H1 (cell line): ENCODE measurements at regions not wholly inside any gene's neighbourhood (a gene's known extent, or its start where the extent isn't known, plus 50 kb on each side); places are given as distances from the start of the nearest gene placed in this dataset.

Experiments
- CTCF ChIA-PET: fragments of 300-600 bp; sonication (Branson Sonifier 250); formaldehyde crosslinking; loops from one replicate; lab custom pipeline; 2021; ENCODE audit not compliant: partially characterized antibody; lab: Charles Lee
- POLR2A ChIA-PET: fragments of 300-600 bp; sonication (Branson Sonifier 250); formaldehyde crosslinking; loops from one replicate; lab custom pipeline; 2021; ENCODE audit warnings: inconsistent platforms; ENCODE audit not compliant: partially characterized antibody; lab: Charles Lee
- DNase-seq, 2 experiments: peaks; one replicate each; pipeline versions ENCODE4 v3.0.0 to v3.0.0-alpha.2; 2010 to 2022; ENCODE audit warnings: low spot score in 2 of 2, low read depth in 1 of 2, mixed read lengths in 1 of 2
- FAIRE-seq: peaks from 2 replicates; lab custom pipeline; 2011; peaks lifted over from hg19 to GRCh38; lab: Jason Lieb, UNC
- H2AFZ ChIP-seq: 2 replicates; pipeline ENCODE4 v1.8.1; 2012; ENCODE audit warnings: low read length, inconsistent platforms
- H2AK5ac ChIP-seq: 2 replicates; pipeline ENCODE4 v1.6.1; 2013; ENCODE audit warnings: low read depth, low read length
- H2BK120ac ChIP-seq: replicated peaks from 2 replicates; pipeline ENCODE3; 2013; ENCODE audit warnings: low read depth, low read length, inconsistent platforms
- H2BK12ac ChIP-seq: 2 replicates; pipeline ENCODE4 v1.6.1; 2013; ENCODE audit warnings: low read depth, low read length
- H2BK15ac ChIP-seq: 2 replicates; pipeline ENCODE4 v1.6.1; 2013; ENCODE audit warnings: low read length
- H2BK20ac ChIP-seq: 2 replicates; pipeline ENCODE4 v1.6.1; 2013; ENCODE audit warnings: low read length
- H2BK5ac ChIP-seq: 2 replicates; pipeline ENCODE4 v1.6.1; 2013; ENCODE audit warnings: low read depth, low read length
- H3K14ac ChIP-seq: 2 replicates; pipeline ENCODE4 v1.6.1; 2013; ENCODE audit warnings: inconsistent platforms; ENCODE audit not compliant: insufficient read length
- H3K18ac ChIP-seq: 2 replicates; pipeline ENCODE4 v1.6.1; 2013; ENCODE audit warnings: low read length; ENCODE audit errors: extremely low read depth
- H3K23ac ChIP-seq: 2 replicates; pipeline ENCODE4 v1.6.1; 2013; ENCODE audit warnings: inconsistent platforms; ENCODE audit not compliant: insufficient read length
- H3K23me2 ChIP-seq: 2 replicates; pipeline ENCODE4 v1.6.1; 2013; ENCODE audit warnings: low read depth, low read length
- H3K27ac ChIP-seq: 2 replicates; pipeline ENCODE4 v1.6.1; 2011; ENCODE audit warnings: low read depth, low read length, inconsistent platforms
- H3K27me3 ChIP-seq, 4 experiments: replicated peaks in 1 of 4; 1 replicate in 1 of 4; 2 replicates in 3 of 4; pipeline versions ENCODE4 v1.6.1 to v1.8.1; 2011 to 2013; ENCODE audit warnings: low read length in 3 of 4, mild to moderate bottlenecking in 3 of 4, inconsistent platforms in 2 of 4, mixed read lengths in 2 of 4, moderate library complexity in 1 of 4; ENCODE audit not compliant: control insufficient read depth in 3 of 4, insufficient read depth in 3 of 4; ENCODE audit errors: extremely low read depth in 1 of 4
- H3K36me3 ChIP-seq, 4 experiments: 2 replicates each; pipeline versions ENCODE4 v1.6.1 to v1.8.1; 2011 to 2013; ENCODE audit warnings: mild to moderate bottlenecking in 4 of 4, low read length in 3 of 4, moderate library complexity in 2 of 4, control low read depth in 1 of 4, inconsistent platforms in 1 of 4; ENCODE audit not compliant: insufficient read depth in 4 of 4, control insufficient read depth in 2 of 4
- H3K4ac ChIP-seq: replicated peaks from 2 replicates; pipeline ENCODE3; 2013; ENCODE audit warnings: low read length, low read depth, mixed read lengths, inconsistent platforms; ENCODE audit not compliant: insufficient read length
- H3K4me1 ChIP-seq, 4 experiments: replicated peaks in 1 of 4; 1 replicate in 1 of 4; 2 replicates in 3 of 4; pipeline versions ENCODE4 v1.6.1 to v1.8.1; 2011 to 2013; ENCODE audit warnings: low read length in 3 of 4, inconsistent platforms in 2 of 4, mixed read lengths in 1 of 4; ENCODE audit not compliant: insufficient read depth in 4 of 4, control insufficient read depth in 3 of 4
- H3K4me2 ChIP-seq, 2 experiments: 2 replicates each; pipeline versions ENCODE4 v1.6.1 to v1.8.1; 2011 to 2013; ENCODE audit warnings: low read depth in 2 of 2, low read length in 2 of 2, control low read depth in 1 of 2, inconsistent platforms in 1 of 2, mild to moderate bottlenecking in 1 of 2; ENCODE audit not compliant: insufficient read depth in 1 of 2
- H3K4me3 ChIP-seq, 4 experiments: fragments of 200-600, 300-600 bp in 1 of 4; sonication (generic), shearing (Covaris generic), sonication (Bioruptor Twin) in 1 of 4; 2 replicates each; pipeline versions ENCODE4 v1.5.1 to v1.8.1; 2011 to 2016; ENCODE audit warnings: low read length in 4 of 4, low read depth in 3 of 4, control low read depth in 2 of 4, inconsistent platforms in 2 of 4, mild to moderate bottlenecking in 2 of 4, mixed read lengths in 1 of 4, moderate library complexity in 1 of 4; ENCODE audit not compliant: insufficient read depth in 2 of 4; ENCODE audit errors: extremely low read depth in 1 of 4
- H3K56ac ChIP-seq: replicated peaks from 2 replicates; pipeline ENCODE3; 2013; ENCODE audit warnings: low read depth, mild to moderate bottlenecking, mixed read lengths, low read length, inconsistent platforms; ENCODE audit not compliant: insufficient read length
- H3K79me1 ChIP-seq: 2 replicates; pipeline ENCODE4 v1.6.1; 2013; ENCODE audit warnings: low read depth, low read length, control low read depth
- H3K79me2 ChIP-seq, 2 experiments: 2 replicates each; pipeline versions ENCODE4 v1.6.1 to v1.8.1; 2012 to 2013; ENCODE audit warnings: low read length in 2 of 2, mild to moderate bottlenecking in 2 of 2, inconsistent platforms in 1 of 2; ENCODE audit not compliant: insufficient read depth in 2 of 2, control insufficient read depth in 1 of 2
- H3K9ac ChIP-seq, 4 experiments: replicated peaks in 1 of 4; 1 replicate in 1 of 4; 2 replicates in 3 of 4; pipeline versions ENCODE4 v1.6.1 to v1.8.1; 2011 to 2013; ENCODE audit warnings: low read depth in 3 of 4, low read length in 3 of 4, control low read depth in 2 of 4, mild to moderate bottlenecking in 2 of 4, moderate library complexity in 2 of 4, inconsistent platforms in 1 of 4; ENCODE audit errors: extremely low read depth in 1 of 4
- H3K9me3 ChIP-seq, 2 experiments: 2 replicates each; pipeline versions ENCODE4 v1.6.1 to v1.8.1; 2012 to 2013; ENCODE audit warnings: mild to moderate bottlenecking in 2 of 2, moderate library complexity in 2 of 2, control low read depth in 1 of 2, inconsistent platforms in 1 of 2, low read depth in 1 of 2, low read length in 1 of 2, mixed read lengths in 1 of 2; ENCODE audit not compliant: insufficient read depth in 2 of 2
- H4K20me1 ChIP-seq, 2 experiments: replicated peaks in 1 of 2; 2 replicates each; pipeline versions ENCODE3 to v1.8.1; 2011 to 2013; ENCODE audit warnings: inconsistent platforms in 2 of 2, low read length in 2 of 2, mild to moderate bottlenecking in 1 of 2; ENCODE audit not compliant: insufficient read depth in 2 of 2, control insufficient read depth in 1 of 2
- H4K5ac ChIP-seq: 2 replicates; pipeline ENCODE4 v1.6.1; 2013; ENCODE audit warnings: low read length, low read depth, mixed read lengths, inconsistent platforms; ENCODE audit not compliant: insufficient read length
- H4K8ac ChIP-seq: 2 replicates; pipeline ENCODE4 v1.8.0; 2013; ENCODE audit warnings: mild to moderate bottlenecking, moderate library complexity, low read length, inconsistent platforms; ENCODE audit not compliant: insufficient read depth; ENCODE audit errors: extremely low read depth
- H4K91ac ChIP-seq: replicated peaks from 2 replicates; pipeline ENCODE3; 2013; ENCODE audit warnings: low read length, mixed read lengths, inconsistent platforms; ENCODE audit not compliant: insufficient read length
- RXRA ChIP-seq: IDR thresholded peaks from 2 replicates; pipeline ENCODE4 v1.6.1; 2011; ENCODE audit warnings: low read depth, mild to moderate bottlenecking, low read length, moderate library complexity; ENCODE audit not compliant: insufficient read depth
- WGBS, 2 experiments: shearing (Covaris generic) in 1 of 2; methylation state at CpG; one replicate each; pipeline versions ENCODE4 v1.1.6 to v1.1.7; 2013 to 2015; ENCODE audit warnings: low lambda C conversion rate in 2 of 2, mixed read lengths in 2 of 2, inconsistent platforms in 1 of 2, low coverage in 1 of 2, missing lambda C conversion rate in 1 of 2; ENCODE audit not compliant: insufficient replicate concordance in 2 of 2, insufficient coverage in 1 of 2, insufficient read length in 1 of 2; ENCODE audit errors: extremely low coverage in 1 of 2, missing lambda C conversion rate in 1 of 2; 5-methylcytosine and 5-hydroxymethylcytosine counted together

DNA sequence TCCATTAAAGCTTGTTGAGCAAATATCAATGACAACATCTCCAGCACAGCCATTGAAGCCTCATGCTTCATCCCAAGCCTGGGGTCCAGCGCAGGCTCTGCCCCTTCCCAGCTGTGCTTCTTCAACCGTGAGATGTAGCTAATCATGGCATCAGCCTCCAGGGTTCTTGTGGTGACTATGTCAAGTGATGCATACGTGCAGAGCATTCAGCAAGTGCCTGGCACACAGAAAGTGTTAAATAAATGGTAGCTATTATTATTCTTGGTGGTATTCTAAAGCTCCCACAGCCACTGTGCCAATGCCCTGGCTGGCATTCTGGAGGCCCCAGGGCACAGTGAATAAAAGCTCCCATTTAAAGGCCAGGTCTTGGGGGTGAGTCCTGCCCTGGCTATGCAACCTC, 146.6 kb downstream of the WDR11 start:
- Histone ChIP-seq H3K27ac (no peak overlapping the region), H3K9me3 (peaks cover 3 to 5% of the 10 kb centered on the region in 2 experiments; a peak in 2 of 4 replicates), H2BK15ac (no peak overlapping the region), H3K36me3 (no peaks in the 10 kb centered on the region), H4K91ac (no peak overlapping the region), H3K4me1 (peaks cover 0 to 4% (median under 1%) of the 10 kb centered on the region in 4 experiments; a peak in 2 of 7 replicates), H4K5ac (no peak overlapping the region), H4K8ac (no peak overlapping the region), H2BK12ac (no peak overlapping the region), H2AFZ (no peak overlapping the region), H3K79me1 (no peaks in the 10 kb centered on the region), H3K23me2 (no peaks in the 10 kb centered on the region; the same call in 1 of the 2 replicates), H3K4me3 (no peak overlapping the region), H3K23ac (no peak overlapping the region), H3K27me3 (no peaks in the 10 kb centered on the region; a peak in 2 of 7 replicates), H3K9ac (no peak overlapping the region), H3K4ac (no peak overlapping the region), H3K79me2 (no peaks in the 10 kb centered on the region), H3K56ac (no peak overlapping the region), H4K20me1 (no peaks in the 10 kb centered on the region), H3K4me2 (no peak overlapping the region), H2BK20ac (no peak overlapping the region), H2BK120ac (no peak overlapping the region), H3K18ac (no peak overlapping the region), H3K14ac (no peak overlapping the region), H2BK5ac (no peak overlapping the region), H2AK5ac (no peak overlapping the region)
- DNase-seq (no peak), FAIRE-seq (no peak)
- ChIA-PET CTCF (interaction anchor here (0.5 to 2.6 kb wide), 8 partner anchors 14 to 398 kb away, joined by 3 to 10 read pairs (median 4); no protein-coding TSS in a partner anchor), POLR2A (no interaction called here)
- no peak for TF ChIP-seq RXRA
- WGBS, 2 experiments = 74% methylated on average over 3 of the region's 3 CpGs; no CpG with 5 or more reads in 1 of the 2 experiments
